HG02610 (cell line): ENCODE measurements at regions not wholly inside any gene's neighbourhood (a gene's known extent, or its start where the extent isn't known, plus 50 kb on each side); places are given as distances from the start of the nearest gene placed in this dataset.

Experiments used
- ATAC-seq: cut with Tn5 transposase; IDR thresholded peaks from one replicate; pipeline ENCODE4 v1.9.1; 2021; ENCODE audit warnings: mild to moderate bottlenecking, moderate library complexity; ENCODE audit not compliant: unreplicated experiment

GRCh38 chr20:19807946-19808330 lies 49.9 kb downstream of the RIN2 start:
- no peak for ATAC-seq

GRCh38 chr20:19808498-19808897 lies 50.4 kb downstream of the RIN2 start:
- no peak for ATAC-seq

GRCh38 chr20:19809505-19809904 lies 51.4 kb downstream of the RIN2 start:
- ATAC-seq, result no peak

GRCh38 chr20:19811231-19811630 lies 53.2 kb downstream of the RIN2 start:
- ATAC-seq, result no peak

GRCh38 chr20:19812056-19812455 lies 54.0 kb downstream of the RIN2 start:
- no peak for ATAC-seq

GRCh38 chr20:19812696-19813095 lies 54.6 kb downstream of the RIN2 start:
- no peak for ATAC-seq

GRCh38 chr20:19813846-19814640 lies 56.0 kb downstream of the RIN2 start:
- no peak for ATAC-seq

GRCh38 chr20:19815553-19815991 lies 57.5 kb downstream of the RIN2 start:
- ATAC-seq, result no peak

GRCh38 chr20:19816386-19816785 lies 58.3 kb downstream of the RIN2 start:
- ATAC-seq, result no peak

GRCh38 chr20:19817017-19817416 lies 59.0 kb downstream of the RIN2 start:
- no peak for ATAC-seq

GRCh38 chr20:19819149-19819548 lies 61.1 kb downstream of the RIN2 start:
- no peak for ATAC-seq

- no peak for ATAC-seq
Measured at GRCh38 chr20:19820555-19821211, 62.6 kb downstream of the RIN2 start.

- ATAC-seq, result no peak
Measured at GRCh38 chr20:19821606-19822005, 63.5 kb downstream of the RIN2 start.

GRCh38 chr20:19823216-19823615 lies 65.2 kb downstream of the RIN2 start:
- ATAC-seq, result no peak

- no peak for ATAC-seq
Measured at GRCh38 chr20:19823971-19824370, 65.9 kb downstream of the RIN2 start.

- no peak for ATAC-seq
Measured at GRCh38 chr20:19824861-19825260, 66.8 kb downstream of the RIN2 start.

GRCh38 chr20:19826179-19826914 lies 68.3 kb downstream of the RIN2 start:
- no peak for ATAC-seq

- peak; percentile 8 for ATAC-seq
Measured at GRCh38 chr20:19827818-19828217, 69.8 kb downstream of the RIN2 start.

GRCh38 chr20:19828232-19828631 lies 70.2 kb downstream of the RIN2 start:
- ATAC-seq, result peak; percentile 89

- no peak for ATAC-seq
Measured at GRCh38 chr20:19830211-19830785, 72.2 kb downstream of the RIN2 start.

- no peak for ATAC-seq
Measured at GRCh38 chr20:19832875-19833274, 74.8 kb downstream of the RIN2 start.
